HEK293 (cell line): ENCODE measurements at regions not wholly inside any gene's neighbourhood (a gene's known extent, or its start where the extent isn't known, plus 50 kb on each side); places are given as distances from the start of the nearest gene placed in this dataset.

ENCODE experiments used
- CTCF ChIA-PET: fragments of 350-600 bp; formaldehyde crosslinking; extraction: SDS; loops from one replicate; lab custom pipeline; 2021; ENCODE audit warnings: antibody characterized with exemption; lab: Yijun Ruan, JAX
- POLR2A ChIA-PET: fragments of 300-600 bp; formaldehyde crosslinking; extraction: SDS; loops from one replicate; lab custom pipeline; 2020; ENCODE audit warnings: antibody characterized with exemption, inconsistent platforms; lab: Yijun Ruan, JAX
- H3K27ac ChIP-seq: fragments of 200-500 bp; sonication (Bioruptor generic); 2 replicates; pipeline ENCODE4 v1.5.1; 2014; ENCODE audit warnings: low read depth, low read length, control low read depth, inconsistent platforms; ENCODE audit errors: extremely low read depth
- H3K36me3 ChIP-seq, 2 experiments: fragments of 200-500 bp in 1 of 2; sonication (Bioruptor generic) in 1 of 2; 1 replicate in 1 of 2; 2 replicates in 1 of 2; pipeline ENCODE4 v1.5.1; 2014 to 2017; ENCODE audit warnings: inconsistent platforms in 2 of 2, low read length in 2 of 2; ENCODE audit not compliant: control insufficient read depth in 2 of 2, insufficient read depth in 1 of 2
- H3K4me1 ChIP-seq: fragments of 200-500 bp; sonication (Bioruptor generic); 2 replicates; pipeline ENCODE4 v1.5.1; 2014; ENCODE audit warnings: mild to moderate bottlenecking, low read length, inconsistent platforms; ENCODE audit not compliant: control insufficient read depth, insufficient read depth
- H3K4me3 ChIP-seq: 2 replicates; pipeline ENCODE4 v1.5.1; 2011; ENCODE audit warnings: low read depth, mild to moderate bottlenecking, control low read depth, low read length, moderate library complexity
- H3K9me3 ChIP-seq: fragments of 200-500 bp; sonication (Bioruptor generic); 2 replicates; pipeline ENCODE4 v1.5.1; 2014; ENCODE audit warnings: low read depth, low read length, inconsistent platforms; ENCODE audit not compliant: control insufficient read depth, insufficient read depth
- HOXA7 ChIP-seq: sonication (generic); formaldehyde crosslinking; IDR thresholded peaks from 2 replicates; pipeline ENCODE4 v1.8.1; 2022; ENCODE audit warnings: missing genetic modification reagents, borderline replicate concordance
- SP7 ChIP-seq: fragments of 450-650 bp; formaldehyde crosslinking; IDR thresholded peaks from 2 replicates; pipeline ENCODE4 v1.5.1; 2016; ENCODE audit warnings: missing biosample characterization, missing genetic modification characterization
- WT1 ChIP-seq: fragments of 450-650 bp; formaldehyde crosslinking; IDR thresholded peaks from 2 replicates; pipeline ENCODE4 v1.5.1; 2016; ENCODE audit warnings: missing biosample characterization, missing genetic modification characterization
- ZBTB10 ChIP-seq: fragments of 450-650 bp; formaldehyde crosslinking; IDR thresholded peaks from 2 replicates; pipeline ENCODE4 v1.5.1; 2016; ENCODE audit warnings: missing biosample characterization, missing genetic modification characterization
- ZBTB21 ChIP-seq: fragments of 450-650 bp; formaldehyde crosslinking; IDR thresholded peaks from 2 replicates; pipeline ENCODE4 v1.5.1; 2017; ENCODE audit warnings: missing biosample characterization, missing genetic modification characterization
- ZBTB6 ChIP-seq: fragments of 450-650 bp; formaldehyde crosslinking; IDR thresholded peaks from 2 replicates; pipeline ENCODE4 v1.5.1; 2017; ENCODE audit warnings: missing biosample characterization, missing genetic modification characterization
- ZIC2 ChIP-seq: fragments of 450-650 bp; formaldehyde crosslinking; IDR thresholded peaks from 2 replicates; pipeline ENCODE4 v1.5.1; 2016; ENCODE audit warnings: missing biosample characterization, missing genetic modification characterization
- ZNF211 ChIP-seq: fragments of 450-650 bp; formaldehyde crosslinking; IDR thresholded peaks from 2 replicates; pipeline ENCODE4 v1.5.1; 2016; ENCODE audit warnings: low read depth, missing biosample characterization, missing genetic modification characterization
- ZNF26 ChIP-seq: fragments of 450-650 bp; formaldehyde crosslinking; IDR thresholded peaks from 2 replicates; pipeline ENCODE4 v1.5.1; 2016; ENCODE audit warnings: missing biosample characterization, missing genetic modification characterization
- ZNF335 ChIP-seq: fragments of 450-650 bp; formaldehyde crosslinking; conservative IDR thresholded peaks from 2 replicates; pipeline ENCODE4 v1.5.1; 2016; ENCODE audit warnings: missing biosample characterization, missing genetic modification characterization
- ZNF341 ChIP-seq: fragments of 450-650 bp; formaldehyde crosslinking; IDR thresholded peaks from 2 replicates; pipeline ENCODE4; 2016; ENCODE audit warnings: low read depth, missing biosample characterization, missing genetic modification characterization
- ZNF350 ChIP-seq: fragments of 450-650 bp; formaldehyde crosslinking; IDR thresholded peaks from 2 replicates; pipeline ENCODE4 v1.5.0; 2017; ENCODE audit warnings: missing biosample characterization, mild to moderate bottlenecking, missing genetic modification characterization
- ZNF514 ChIP-seq: fragments of 450-650 bp; formaldehyde crosslinking; IDR thresholded peaks from 2 replicates; pipeline ENCODE4 v1.5.1; 2016; ENCODE audit warnings: missing biosample characterization, missing genetic modification characterization
- ZNF555 ChIP-seq: fragments of 450-650 bp; formaldehyde crosslinking; conservative IDR thresholded peaks from 2 replicates; pipeline ENCODE4 v1.5.1; 2017; ENCODE audit warnings: missing biosample characterization, mild to moderate bottlenecking, missing genetic modification characterization, inconsistent platforms
- ZNF560 ChIP-seq: fragments of 450-650 bp; formaldehyde crosslinking; IDR thresholded peaks from 2 replicates; pipeline ENCODE4 v1.5.1; 2017; ENCODE audit warnings: missing biosample characterization, missing genetic modification characterization, borderline replicate concordance
- ZNF623 ChIP-seq: fragments of 450-650 bp; formaldehyde crosslinking; IDR thresholded peaks from 2 replicates; pipeline ENCODE4 v1.5.1; 2016; ENCODE audit warnings: missing biosample characterization, missing genetic modification characterization
- ZNF624 ChIP-seq: fragments of 450-650 bp; formaldehyde crosslinking; IDR thresholded peaks from 2 replicates; pipeline ENCODE4 v1.5.1; 2017; ENCODE audit warnings: missing biosample characterization, missing genetic modification characterization
- ZNF654 ChIP-seq: fragments of 450-650 bp; formaldehyde crosslinking; IDR thresholded peaks from 2 replicates; pipeline ENCODE4 v1.5.1; 2016; ENCODE audit warnings: low read depth, missing biosample characterization, missing genetic modification characterization
- ZNF677 ChIP-seq: fragments of 450-650 bp; IDR thresholded peaks from 2 replicates; pipeline ENCODE4 v1.5.0; 2018; ENCODE audit warnings: missing biosample characterization, mild to moderate bottlenecking, missing genetic modification characterization, moderate library complexity
- ZSCAN18 ChIP-seq: fragments of 450-650 bp; formaldehyde crosslinking; IDR thresholded peaks from 2 replicates; pipeline ENCODE4 v1.5.1; 2016; ENCODE audit warnings: missing biosample characterization, missing genetic modification characterization
- ZSCAN23 ChIP-seq: fragments of 450-650 bp; formaldehyde crosslinking; IDR thresholded peaks from 2 replicates; pipeline ENCODE4 v1.5.1; 2016; ENCODE audit warnings: missing biosample characterization, missing genetic modification characterization

- no peaks in the 10 kb centered on the region for H3K36me3 ChIP-seq
- POLR2A ChIA-PET: no interaction called here
- no peaks in the 10 kb centered on the region for H3K4me1 ChIP-seq
- no peak overlapping the region for H3K27ac ChIP-seq
- CTCF ChIA-PET: interaction anchor here (0.6 kb wide), 1 partner anchor 1384 kb away, joined by 3 read pairs; no protein-coding TSS in a partner anchor
- no peaks in the 10 kb centered on the region for H3K9me3 ChIP-seq
- TF ChIP-seq ZNF350: no peak
- no peak overlapping the region for H3K4me3 ChIP-seq
Measured at GRCh38 chr6:94389218-94389617, 969.9 kb upstream of the EPHA7 start.

GRCh38 chr6:94377835-94378234, 958.5 kb upstream of the EPHA7 start:
- no peaks in the 10 kb centered on the region for H3K36me3 ChIP-seq
- TF ChIP-seq ZNF560 (tag by site-specific recombination): no peak
- no peak for TF ChIP-seq ZBTB10 (tag by site-specific recombination)
- no peak for TF ChIP-seq ZNF514
- no peak for TF ChIP-seq ZIC2 (tag by site-specific recombination)
- TF ChIP-seq ZNF654: no peak
- no peak for TF ChIP-seq SP7 (tag by site-specific recombination)
- no peak for TF ChIP-seq ZNF335
- no peak for TF ChIP-seq HOXA7 (CRISPR knock-in tag)
- TF ChIP-seq ZNF341 (tag by site-specific recombination): no peak
- TF ChIP-seq ZBTB6 (tag by site-specific recombination): no peak
- no peak for TF ChIP-seq ZNF623 (tag by site-specific recombination)
- no peak for TF ChIP-seq ZNF26
- TF ChIP-seq ZNF624 (tag by site-specific recombination): no peak
- no peak for TF ChIP-seq ZSCAN23
- TF ChIP-seq WT1 (tag by site-specific recombination): no peak
- no peak for TF ChIP-seq ZNF555
- no peak for TF ChIP-seq ZSCAN18 (tag by site-specific recombination)
- no peak for TF ChIP-seq ZBTB21 (tag by site-specific recombination)
- TF ChIP-seq ZNF211 (tag by site-specific recombination): no peak
- TF ChIP-seq ZNF677 (tag by site-specific recombination): no peak
- TF ChIP-seq, all 188 proteins: peak for 0
- POLR2A ChIA-PET: no interaction called here

More at GRCh38 chr6:94377835-94378234, 958.5 kb upstream of the EPHA7 start:
- Histone ChIP-seq H3K27ac (no peak overlapping the region), H3K4me1 (no peaks in the 10 kb centered on the region), H3K9me3 (no peaks in the 10 kb centered on the region), H3K4me3 (no peak overlapping the region)
- CTCF ChIA-PET: no interaction called here
